GM21723 (cell line): ENCODE measurements at regions not wholly inside any gene's neighbourhood (a gene's known extent, or its start where the extent isn't known, plus 50 kb on each side); places are given as distances from the start of the nearest gene placed in this dataset.

Source experiments
- ATAC-seq: cut with Tn5 transposase; IDR thresholded peaks from one replicate; pipeline ENCODE4 v1.9.1; 2021; ENCODE audit warnings: mild to moderate bottlenecking, moderate library complexity; ENCODE audit not compliant: unreplicated experiment

- no peak for ATAC-seq
Measured at GRCh38 chr6:6780231-6780630, 191.7 kb downstream of the LY86 start.

GRCh38 chr6:6781172-6781872 lies 192.8 kb downstream of the LY86 start:
- no peak for ATAC-seq

GRCh38 chr6:6781873-6782227 lies 193.3 kb downstream of the LY86 start:
- ATAC-seq: no peak

- no peak for ATAC-seq
Measured at GRCh38 chr6:6783721-6784120, 195.2 kb downstream of the LY86 start.

- no peak for ATAC-seq
Measured at GRCh38 chr6:6784514-6785162, 196.1 kb downstream of the LY86 start.

- ATAC-seq: no peak
Measured at GRCh38 chr6:6785163-6785521, 196.6 kb downstream of the LY86 start.

- no peak for ATAC-seq
Measured at GRCh38 chr6:6788394-6789032, 200.0 kb downstream of the LY86 start.

- ATAC-seq: no peak
Measured at GRCh38 chr6:6790393-6790792, 201.9 kb downstream of the LY86 start.

GRCh38 chr6:6790891-6791290 lies 202.4 kb downstream of the LY86 start:
- ATAC-seq: no peak

GRCh38 chr6:6793388-6794250 lies 205.1 kb downstream of the LY86 start:
- no peak for ATAC-seq

GRCh38 chr6:6795393-6795792 lies 206.9 kb downstream of the LY86 start:
- no peak for ATAC-seq

GRCh38 chr6:6796818-6797217 lies 208.3 kb downstream of the LY86 start:
- ATAC-seq: no peak

- ATAC-seq: peak; percentile 44
Measured at GRCh38 chr6:6798448-6798860, 209.9 kb downstream of the LY86 start.

- no peak for ATAC-seq
Measured at GRCh38 chr6:6801005-6801335, 212.4 kb downstream of the LY86 start.

GRCh38 chr6:6801635-6802218 lies 213.2 kb downstream of the LY86 start:
- no peak for ATAC-seq

- peak; percentile 74 for ATAC-seq
Measured at GRCh38 chr6:6803180-6803977, 214.9 kb downstream of the LY86 start.

GRCh38 chr6:6804843-6805615 lies 216.5 kb downstream of the LY86 start:
- ATAC-seq: no peak

GRCh38 chr6:6806844-6807518 lies 218.5 kb downstream of the LY86 start:
- ATAC-seq: no peak

- ATAC-seq: no peak
Measured at GRCh38 chr6:6808343-6808742, 219.8 kb downstream of the LY86 start.
